C4-2B (cell line): ENCODE measurements at regions not wholly inside any gene's neighbourhood (a gene's known extent, or its start where the extent isn't known, plus 50 kb on each side); places are given as distances from the start of the nearest gene placed in this dataset.

Experiments
- ZFX ChIP-seq: fragments of 450-650 bp; IDR thresholded peaks from 2 replicates; pipeline ENCODE4 v1.6.1; 2017
- TF ChIP-seq, protein P1 (sequence below): fragments of 450-650 bp; conservative IDR thresholded peaks from 2 replicates; pipeline ENCODE4 v1.5.1; 2017; ENCODE audit warnings: mild to moderate bottlenecking

DNA sequence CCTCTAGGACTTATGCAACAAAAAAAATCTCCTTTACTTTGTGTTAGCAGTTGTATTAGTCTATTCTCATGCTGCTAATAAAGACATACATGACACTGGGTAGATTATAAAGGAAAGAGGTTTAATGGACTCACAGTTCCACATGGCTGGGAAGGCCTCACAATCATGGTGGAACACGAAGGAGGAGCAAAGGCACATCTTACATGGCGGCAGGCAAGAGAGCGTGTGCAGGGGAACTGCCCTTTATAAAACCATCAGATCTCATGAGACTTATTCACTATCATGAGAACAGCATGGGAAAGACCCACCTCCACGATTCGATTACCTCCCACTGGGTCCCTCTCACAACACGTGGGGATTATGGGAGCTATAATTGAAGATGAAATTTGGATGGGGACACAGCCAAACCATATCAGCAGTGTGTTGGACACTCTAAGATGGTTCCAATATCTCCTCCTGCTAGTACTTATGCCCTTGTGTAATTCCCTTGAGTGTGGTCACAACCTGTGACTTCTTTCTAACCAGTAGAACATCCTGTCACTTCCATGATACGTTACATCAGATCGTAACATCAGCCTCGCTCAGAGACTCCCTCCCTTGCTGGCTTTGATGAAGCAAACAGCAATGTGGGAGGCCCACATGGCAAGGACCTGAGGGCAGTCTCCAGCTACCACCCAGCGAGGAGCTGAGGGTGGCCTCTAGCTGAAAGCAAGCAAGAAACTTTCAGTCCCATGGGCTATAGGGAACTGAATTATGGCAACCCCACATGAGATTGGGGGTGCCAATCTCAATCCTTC is 113.5 kb upstream of the PITX1 start:
- TF ChIP-seq, protein P1, sequence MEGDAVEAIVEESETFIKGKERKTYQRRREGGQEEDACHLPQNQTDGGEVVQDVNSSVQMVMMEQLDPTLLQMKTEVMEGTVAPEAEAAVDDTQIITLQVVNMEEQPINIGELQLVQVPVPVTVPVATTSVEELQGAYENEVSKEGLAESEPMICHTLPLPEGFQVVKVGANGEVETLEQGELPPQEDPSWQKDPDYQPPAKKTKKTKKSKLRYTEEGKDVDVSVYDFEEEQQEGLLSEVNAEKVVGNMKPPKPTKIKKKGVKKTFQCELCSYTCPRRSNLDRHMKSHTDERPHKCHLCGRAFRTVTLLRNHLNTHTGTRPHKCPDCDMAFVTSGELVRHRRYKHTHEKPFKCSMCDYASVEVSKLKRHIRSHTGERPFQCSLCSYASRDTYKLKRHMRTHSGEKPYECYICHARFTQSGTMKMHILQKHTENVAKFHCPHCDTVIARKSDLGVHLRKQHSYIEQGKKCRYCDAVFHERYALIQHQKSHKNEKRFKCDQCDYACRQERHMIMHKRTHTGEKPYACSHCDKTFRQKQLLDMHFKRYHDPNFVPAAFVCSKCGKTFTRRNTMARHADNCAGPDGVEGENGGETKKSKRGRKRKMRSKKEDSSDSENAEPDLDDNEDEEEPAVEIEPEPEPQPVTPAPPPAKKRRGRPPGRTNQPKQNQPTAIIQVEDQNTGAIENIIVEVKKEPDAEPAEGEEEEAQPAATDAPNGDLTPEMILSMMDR, result no peak
- no peak for TF ChIP-seq ZFX
